Panc1 (cell line): ENCODE measurements at regions not wholly inside any gene's neighbourhood (a gene's known extent, or its start where the extent isn't known, plus 50 kb on each side); places are given as distances from the start of the nearest gene placed in this dataset.

ENCODE experiments used
- ATAC-seq: fragments of 200-7000 bp; cut with Tn5 transposase; 2 replicates; pipeline ENCODE4 v1.9.1; 2020; ENCODE audit warnings: mild to moderate bottlenecking, moderate library complexity
- BruUV-seq: library from RNA; stranded (reverse); fragments of 400-500 nt; replicated peaks from 2 replicates; lab custom pipeline; 2021; lab: Mats Ljungman, UMichigan
- CTCF ChIA-PET: fragments of 300-600 bp; sonication (Branson Sonifier 250); formaldehyde crosslinking; loops from one replicate; lab custom pipeline; 2022; ENCODE audit warnings: antibody characterized with exemption; lab: Charles Lee
- POLR2A ChIA-PET: fragments of 300-600 bp; sonication (Branson Sonifier 250); formaldehyde crosslinking; loops from one replicate; lab custom pipeline; 2022; ENCODE audit warnings: antibody characterized with exemption; lab: Charles Lee
- DNase-seq: peaks from one replicate; pipeline ENCODE4 v3.0.0-alpha.2; 2010; ENCODE audit warnings: low read depth, low spot score
- H3K27ac ChIP-seq: 2 replicates; pipeline ENCODE4 v1.5.1; 2011; ENCODE audit warnings: mild to moderate bottlenecking, low read length, inconsistent platforms
- H3K27me3 ChIP-seq: fragments of 200-500 bp; sonication (Bioruptor generic); 2 replicates; pipeline ENCODE4 v1.6.0; 2014; ENCODE audit warnings: low read length, inconsistent platforms; ENCODE audit not compliant: control insufficient read depth, insufficient read depth
- H3K36me3 ChIP-seq: fragments of 200-500 bp; sonication (Bioruptor generic); 2 replicates; pipeline ENCODE4 v1.5.1; 2014; ENCODE audit warnings: inconsistent platforms, mild to moderate bottlenecking, low read length, moderate library complexity; ENCODE audit not compliant: control insufficient read depth, insufficient read depth
- H3K4me1 ChIP-seq: 2 replicates; pipeline ENCODE4 v1.5.1; 2011; ENCODE audit warnings: inconsistent platforms, mild to moderate bottlenecking, low read length, moderate library complexity; ENCODE audit not compliant: control insufficient read depth, insufficient read depth
- H3K4me3 ChIP-seq, 2 experiments: 2 replicates each; pipeline ENCODE4 v1.5.1; 2011 to 2012; ENCODE audit warnings: low read depth in 2 of 2, low read length in 2 of 2, mild to moderate bottlenecking in 2 of 2, inconsistent platforms in 1 of 2, moderate library complexity in 1 of 2
- H3K9me3 ChIP-seq: fragments of 200-500 bp; sonication (Bioruptor generic); 2 replicates; pipeline ENCODE4 v1.5.1; 2014; ENCODE audit warnings: low read depth, mild to moderate bottlenecking, inconsistent platforms, low read length, moderate library complexity; ENCODE audit not compliant: control insufficient read depth, insufficient read depth
- CTCF ChIP-seq: fragments of 450-650 bp; IDR thresholded peaks from 2 replicates; pipeline ENCODE4 v1.5.1; 2017; ENCODE audit warnings: mild to moderate bottlenecking
- POLR2AphosphoS5 ChIP-seq: IDR thresholded peaks from 2 replicates; pipeline ENCODE4 v1.6.1; 2012; ENCODE audit warnings: mild to moderate bottlenecking, low read depth, low read length, moderate library complexity
- SIN3A ChIP-seq: IDR thresholded peaks from 2 replicates; pipeline ENCODE4 v1.6.1; 2012; ENCODE audit warnings: low read depth, mild to moderate bottlenecking, low read length, moderate library complexity, borderline replicate concordance; ENCODE audit not compliant: insufficient read depth
- TCF7L2 ChIP-seq: IDR thresholded peaks from 2 replicates; pipeline ENCODE4 v1.6.1; 2011; ENCODE audit warnings: mild to moderate bottlenecking, low read depth, low read length, inconsistent platforms
- in situ Hi-C: cut with HindIII; loops from 2 replicates; pipeline ENCODE4 v1.10.0; 2016; ENCODE audit warnings: low sequenced_read_pairs, low pct_unique_long_range_greater_than_20kb
- intact Hi-C: fragments of 100-400 bp; cut with micrococcal nuclease; formaldehyde crosslinking; loops from one replicate; pipeline ENCODE4 v1.10.0; 2022; ENCODE audit not compliant: unreplicated experiment
- TF ChIP-seq, protein P1 (sequence below), 2 experiments: IDR thresholded peaks; 2 replicates each; pipeline ENCODE4 v1.6.1; 2011 to 2012; ENCODE audit warnings: low read depth in 2 of 2, control low read depth in 1 of 2, low read length in 1 of 2, mild to moderate bottlenecking in 1 of 2, moderate library complexity in 1 of 2; ENCODE audit not compliant: insufficient read depth in 1 of 2

DNA sequence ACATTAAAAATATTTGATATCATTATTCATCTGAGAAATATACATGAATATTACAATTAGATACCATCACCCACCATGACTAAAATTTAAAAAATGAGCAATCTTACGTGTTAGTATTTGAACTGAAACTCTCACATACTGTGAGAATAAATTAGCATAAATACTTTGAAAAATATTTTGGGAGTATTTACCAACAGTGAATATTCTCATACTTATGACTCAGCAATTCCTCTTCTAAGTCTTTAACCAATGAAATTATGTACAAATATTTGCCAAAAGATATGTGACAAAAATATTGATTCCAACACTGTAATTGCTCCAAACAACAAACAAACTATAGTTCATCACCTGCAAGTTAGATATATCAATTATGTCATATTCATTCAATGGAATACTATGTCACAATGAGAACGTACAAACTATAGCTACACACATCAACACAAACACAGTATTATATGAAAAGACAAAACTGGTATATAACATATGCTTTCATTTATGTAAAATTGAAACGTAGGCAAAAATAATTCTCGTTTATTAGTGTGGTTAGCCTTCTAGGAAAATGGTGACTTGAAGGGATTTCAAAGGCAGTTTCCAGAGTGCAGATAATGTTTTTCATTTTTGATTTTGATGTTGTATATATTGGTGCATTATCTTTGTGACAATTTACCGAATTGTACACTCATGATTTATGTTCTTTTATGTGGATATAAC is 742.2 kb downstream of the SLC16A7 start:
- intact Hi-C loops (no loop called here), in situ Hi-C loops (no loop called here)
- ATAC-seq (no peak), DNase-seq (no peak)
- no peak overlapping the region for H3K4me3 ChIP-seq
- POLR2A ChIA-PET, result no interaction called here
- H3K9me3 ChIP-seq, result peaks cover 4% of the 10 kb centered on the region; the same call in 1 of the 2 replicates
- H3K27me3 ChIP-seq, result no peaks in the 10 kb centered on the region
- H3K4me1 ChIP-seq, result no peaks in the 10 kb centered on the region
- TF ChIP-seq POLR2AphosphoS5 (no peak), CTCF (no peak), TCF7L2 (no peak), SIN3A (no peak)
- TF ChIP-seq, protein P1, sequence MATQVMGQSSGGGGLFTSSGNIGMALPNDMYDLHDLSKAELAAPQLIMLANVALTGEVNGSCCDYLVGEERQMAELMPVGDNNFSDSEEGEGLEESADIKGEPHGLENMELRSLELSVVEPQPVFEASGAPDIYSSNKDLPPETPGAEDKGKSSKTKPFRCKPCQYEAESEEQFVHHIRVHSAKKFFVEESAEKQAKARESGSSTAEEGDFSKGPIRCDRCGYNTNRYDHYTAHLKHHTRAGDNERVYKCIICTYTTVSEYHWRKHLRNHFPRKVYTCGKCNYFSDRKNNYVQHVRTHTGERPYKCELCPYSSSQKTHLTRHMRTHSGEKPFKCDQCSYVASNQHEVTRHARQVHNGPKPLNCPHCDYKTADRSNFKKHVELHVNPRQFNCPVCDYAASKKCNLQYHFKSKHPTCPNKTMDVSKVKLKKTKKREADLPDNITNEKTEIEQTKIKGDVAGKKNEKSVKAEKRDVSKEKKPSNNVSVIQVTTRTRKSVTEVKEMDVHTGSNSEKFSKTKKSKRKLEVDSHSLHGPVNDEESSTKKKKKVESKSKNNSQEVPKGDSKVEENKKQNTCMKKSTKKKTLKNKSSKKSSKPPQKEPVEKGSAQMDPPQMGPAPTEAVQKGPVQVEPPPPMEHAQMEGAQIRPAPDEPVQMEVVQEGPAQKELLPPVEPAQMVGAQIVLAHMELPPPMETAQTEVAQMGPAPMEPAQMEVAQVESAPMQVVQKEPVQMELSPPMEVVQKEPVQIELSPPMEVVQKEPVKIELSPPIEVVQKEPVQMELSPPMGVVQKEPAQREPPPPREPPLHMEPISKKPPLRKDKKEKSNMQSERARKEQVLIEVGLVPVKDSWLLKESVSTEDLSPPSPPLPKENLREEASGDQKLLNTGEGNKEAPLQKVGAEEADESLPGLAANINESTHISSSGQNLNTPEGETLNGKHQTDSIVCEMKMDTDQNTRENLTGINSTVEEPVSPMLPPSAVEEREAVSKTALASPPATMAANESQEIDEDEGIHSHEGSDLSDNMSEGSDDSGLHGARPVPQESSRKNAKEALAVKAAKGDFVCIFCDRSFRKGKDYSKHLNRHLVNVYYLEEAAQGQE (IDR thresholded peaks at IDR 0.05; ENCODE audit: insufficient read depth in 1 of 2, low read depth in 2 of 2, low read length in 1 of 2), result no peak
- no peak overlapping the region for H3K27ac ChIP-seq
- H3K36me3 ChIP-seq, result no peaks in the 10 kb centered on the region
- no TSS peak for BruUV-seq
- CTCF ChIA-PET, result no interaction called here

DNA sequence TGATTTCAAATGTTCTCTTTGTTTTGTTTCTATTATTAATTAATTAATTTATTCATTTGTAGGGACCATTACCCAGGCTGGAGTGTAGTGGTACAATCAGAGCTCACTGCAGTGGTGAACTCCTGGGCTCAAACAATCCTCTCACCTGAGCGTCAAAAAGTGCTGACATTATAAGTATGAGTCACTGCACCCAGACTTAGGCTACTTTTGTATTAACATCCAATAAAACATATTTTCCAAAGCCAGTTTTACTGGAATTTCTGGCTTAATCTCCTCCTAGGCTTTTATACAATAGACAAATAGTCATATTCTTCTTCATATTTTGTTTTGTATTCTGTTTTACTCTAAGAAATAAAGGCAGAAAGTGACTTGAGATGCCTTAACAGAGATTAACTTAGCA is 749.6 kb downstream of the SLC16A7 start:
- TF ChIP-seq, protein P1 (IDR thresholded peaks at IDR 0.05; ENCODE audit: insufficient read depth in 1 of 2, low read depth in 2 of 2, low read length in 1 of 2), result no peak
- no peak for TF ChIP-seq TCF7L2
- TF ChIP-seq POLR2AphosphoS5, result no peak
- TF ChIP-seq SIN3A, result no peak
- no peak for TF ChIP-seq CTCF
- Histone ChIP-seq H3K4me3 (no peak overlapping the region), H3K27me3 (no peaks in the 10 kb centered on the region), H3K9me3 (no peaks in the 10 kb centered on the region; the same call in 1 of the 2 replicates), H3K27ac (no peak overlapping the region), H3K36me3 (no peaks in the 10 kb centered on the region), H3K4me1 (no peaks in the 10 kb centered on the region)
- ATAC-seq (no peak), DNase-seq (no peak)
- no TSS peak for BruUV-seq
- ChIA-PET POLR2A (no interaction called here), CTCF (no interaction called here)
- in situ Hi-C loops (no loop called here), intact Hi-C loops (no loop called here)
